HG02759 (cell line): ENCODE measurements at regions not wholly inside any gene's neighbourhood (a gene's known extent, or its start where the extent isn't known, plus 50 kb on each side); places are given as distances from the start of the nearest gene placed in this dataset.
A peak's percentile ranks its signal among the peaks of the same experiment; 100 is the strongest.

Source experiments
- ATAC-seq: cut with Tn5 transposase; IDR thresholded peaks from one replicate; pipeline ENCODE4 v1.9.1; 2021; ENCODE audit warnings: mild to moderate bottlenecking, moderate library complexity; ENCODE audit not compliant: unreplicated experiment

GRCh38 chr11:80586464-80586863 lies 1145.6 kb upstream of the TENM4 start:
- no peak for ATAC-seq

- ATAC-seq: no peak
Observed at GRCh38 chr11:80584661-80585060, 1143.8 kb upstream of the TENM4 start.

GRCh38 chr11:80569832-80570231 lies 1129.0 kb upstream of the TENM4 start:
- no peak for ATAC-seq

GRCh38 chr11:80565231-80565630 lies 1124.4 kb upstream of the TENM4 start:
- ATAC-seq: no peak

GRCh38 chr11:80562523-80563125 lies 1121.8 kb upstream of the TENM4 start:
- no peak for ATAC-seq

- ATAC-seq: no peak
Observed at GRCh38 chr11:80559942-80560341, 1119.1 kb upstream of the TENM4 start.

GRCh38 chr11:80553565-80553964 lies 1112.7 kb upstream of the TENM4 start:
- ATAC-seq: no peak

- ATAC-seq: no peak
Observed at GRCh38 chr11:80542704-80543103, 1101.9 kb upstream of the TENM4 start.

GRCh38 chr11:80538040-80538439 lies 1097.2 kb upstream of the TENM4 start:
- no peak for ATAC-seq

GRCh38 chr11:80533463-80533862 lies 1092.6 kb upstream of the TENM4 start:
- no peak for ATAC-seq

GRCh38 chr11:80532633-80533232 lies 1091.9 kb upstream of the TENM4 start:
- ATAC-seq: no peak

- ATAC-seq: no peak
Observed at GRCh38 chr11:80529726-80530125, 1088.9 kb upstream of the TENM4 start.

- ATAC-seq: no peak
Observed at GRCh38 chr11:80525663-80526405, 1085.0 kb upstream of the TENM4 start.

GRCh38 chr11:80524349-80524748 lies 1083.5 kb upstream of the TENM4 start:
- ATAC-seq: no peak

- no peak for ATAC-seq
Observed at GRCh38 chr11:80523057-80523456, 1082.2 kb upstream of the TENM4 start.

- ATAC-seq: no peak
Observed at GRCh38 chr11:80521592-80521991, 1080.8 kb upstream of the TENM4 start.

- ATAC-seq: no peak
Observed at GRCh38 chr11:80520507-80520887, 1079.7 kb upstream of the TENM4 start.

- no peak for ATAC-seq
Observed at GRCh38 chr11:80519596-80520506, 1079.0 kb upstream of the TENM4 start.

GRCh38 chr11:80517701-80518100 lies 1076.9 kb upstream of the TENM4 start:
- no peak for ATAC-seq

- ATAC-seq: peak; percentile 50
Observed at GRCh38 chr11:80515097-80515496, 1074.3 kb upstream of the TENM4 start.

GRCh38 chr11:80512491-80512890 lies 1071.7 kb upstream of the TENM4 start:
- ATAC-seq: no peak
